ENCODE measurements at regions not wholly inside any gene's neighbourhood (a gene's known extent, or its start where the extent isn't known, plus 50 kb on each side); places are given as distances from the start of the nearest gene placed in this dataset.

DNA sequence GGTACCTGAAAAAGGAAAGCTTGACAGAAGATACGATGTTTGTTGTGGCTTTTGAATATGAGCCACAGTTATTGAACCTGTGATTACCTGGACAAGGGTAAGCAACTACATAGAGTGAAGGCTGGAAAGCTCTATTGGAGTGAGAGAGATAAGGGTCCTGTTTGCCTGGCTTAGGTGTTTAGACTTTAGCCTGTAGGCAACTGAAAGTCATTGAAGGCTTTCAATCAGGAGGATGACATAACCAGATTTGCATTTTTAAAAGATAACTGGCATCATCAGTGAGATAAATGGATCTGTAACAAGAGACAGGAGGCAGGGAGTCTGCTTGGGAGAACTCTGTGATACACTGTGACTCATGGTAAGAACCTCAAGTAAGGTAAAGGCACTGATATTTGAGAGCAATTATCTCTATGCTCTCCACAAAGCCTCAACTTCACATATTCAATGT lies 128.9 kb upstream of the SOX5 start:
- Histone ChIP-seq H3K4me2 (ENCODE audit: low read length) (no peak overlapping the region), H3K4me1 (ENCODE audit: insufficient read depth, low read length, severe bottlenecking) (no peaks in the 10 kb centered on the region), H4K20me1 (ENCODE audit: insufficient read depth, low read length) (no peaks in the 10 kb centered on the region), H3K27me3 (ENCODE audit: insufficient read depth, low read length) (no peaks in the 10 kb centered on the region), H3F3A (ENCODE audit: insufficient read depth, low read length) (no peaks in the 10 kb centered on the region), H3K36me3 (ENCODE audit: insufficient read depth, low read length) (no peaks in the 10 kb centered on the region), H3K9me2 (ENCODE audit: low read depth, low read length) (no peaks in the 10 kb centered on the region), H3K79me2 (ENCODE audit: insufficient read depth, low read length) (no peaks in the 10 kb centered on the region), H3K9ac (ENCODE audit: low read length) (no peak overlapping the region), H3K27ac (ENCODE audit: low read depth, low read length, poor library complexity, severe bottlenecking) (no peak overlapping the region), H3K4me3 (ENCODE audit: low read depth, low read length, poor library complexity, severe bottlenecking) (no peak overlapping the region), H2AFZ (ENCODE audit: low read length) (no peak overlapping the region), H3K9me3 (ENCODE audit: low read length) (no peaks in the 10 kb centered on the region)
- TF ChIP-seq EZH2 (IDR thresholded peaks at IDR 0.05; ENCODE audit: borderline replicate concordance, low read length), result no peak
- TF ChIP-seq, protein P1, sequence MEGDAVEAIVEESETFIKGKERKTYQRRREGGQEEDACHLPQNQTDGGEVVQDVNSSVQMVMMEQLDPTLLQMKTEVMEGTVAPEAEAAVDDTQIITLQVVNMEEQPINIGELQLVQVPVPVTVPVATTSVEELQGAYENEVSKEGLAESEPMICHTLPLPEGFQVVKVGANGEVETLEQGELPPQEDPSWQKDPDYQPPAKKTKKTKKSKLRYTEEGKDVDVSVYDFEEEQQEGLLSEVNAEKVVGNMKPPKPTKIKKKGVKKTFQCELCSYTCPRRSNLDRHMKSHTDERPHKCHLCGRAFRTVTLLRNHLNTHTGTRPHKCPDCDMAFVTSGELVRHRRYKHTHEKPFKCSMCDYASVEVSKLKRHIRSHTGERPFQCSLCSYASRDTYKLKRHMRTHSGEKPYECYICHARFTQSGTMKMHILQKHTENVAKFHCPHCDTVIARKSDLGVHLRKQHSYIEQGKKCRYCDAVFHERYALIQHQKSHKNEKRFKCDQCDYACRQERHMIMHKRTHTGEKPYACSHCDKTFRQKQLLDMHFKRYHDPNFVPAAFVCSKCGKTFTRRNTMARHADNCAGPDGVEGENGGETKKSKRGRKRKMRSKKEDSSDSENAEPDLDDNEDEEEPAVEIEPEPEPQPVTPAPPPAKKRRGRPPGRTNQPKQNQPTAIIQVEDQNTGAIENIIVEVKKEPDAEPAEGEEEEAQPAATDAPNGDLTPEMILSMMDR (IDR thresholded peaks at IDR 0.05; ENCODE audit: low read length), result no peak

DNA sequence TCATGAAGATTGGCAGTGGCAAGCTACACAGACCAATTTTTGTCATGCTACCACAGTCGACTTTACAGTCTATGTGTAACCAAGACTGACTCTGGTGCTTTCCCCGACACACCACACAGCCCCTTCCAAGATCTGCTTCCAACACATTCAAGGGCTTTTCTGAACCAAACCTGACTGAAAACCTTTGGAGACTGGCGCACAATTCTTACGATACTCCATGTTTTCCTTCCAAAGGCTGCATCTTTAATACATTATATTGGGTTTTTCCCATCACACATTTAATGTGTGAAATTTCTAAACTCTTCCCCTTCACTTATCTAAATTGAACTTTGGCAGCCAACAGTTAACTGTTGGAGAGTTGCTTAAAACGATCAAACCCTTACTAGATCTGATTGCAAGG lies 127.7 kb upstream of the SOX5 start:
- TF ChIP-seq EZH2 (IDR thresholded peaks at IDR 0.05; ENCODE audit: borderline replicate concordance, low read length), result no peak
- TF ChIP-seq, protein P1 (IDR thresholded peaks at IDR 0.05; ENCODE audit: low read length), result no peak
- H2AFZ ChIP-seq (ENCODE audit: low read length), result no peak overlapping the region
- H3K9ac ChIP-seq (ENCODE audit: low read length), result no peak overlapping the region
- no peaks in the 10 kb centered on the region for H3K4me1 ChIP-seq (ENCODE audit: insufficient read depth, low read length, severe bottlenecking)
- H3K4me2 ChIP-seq (ENCODE audit: low read length), result no peak overlapping the region
- no peaks in the 10 kb centered on the region for H3K27me3 ChIP-seq (ENCODE audit: insufficient read depth, low read length)
- no peaks in the 10 kb centered on the region for H3K79me2 ChIP-seq (ENCODE audit: insufficient read depth, low read length)
- H3K9me3 ChIP-seq (ENCODE audit: low read length), result no peaks in the 10 kb centered on the region
- no peaks in the 10 kb centered on the region for H3K36me3 ChIP-seq (ENCODE audit: insufficient read depth, low read length)
- H3K9me2 ChIP-seq (ENCODE audit: low read depth, low read length), result no peaks in the 10 kb centered on the region
- H3K4me3 ChIP-seq (ENCODE audit: low read depth, low read length, poor library complexity, severe bottlenecking), result no peak overlapping the region
- H4K20me1 ChIP-seq (ENCODE audit: insufficient read depth, low read length), result no peaks in the 10 kb centered on the region
- H3K27ac ChIP-seq (ENCODE audit: low read depth, low read length, poor library complexity, severe bottlenecking), result no peak overlapping the region
- no peaks in the 10 kb centered on the region for H3F3A ChIP-seq (ENCODE audit: insufficient read depth, low read length)

DNA sequence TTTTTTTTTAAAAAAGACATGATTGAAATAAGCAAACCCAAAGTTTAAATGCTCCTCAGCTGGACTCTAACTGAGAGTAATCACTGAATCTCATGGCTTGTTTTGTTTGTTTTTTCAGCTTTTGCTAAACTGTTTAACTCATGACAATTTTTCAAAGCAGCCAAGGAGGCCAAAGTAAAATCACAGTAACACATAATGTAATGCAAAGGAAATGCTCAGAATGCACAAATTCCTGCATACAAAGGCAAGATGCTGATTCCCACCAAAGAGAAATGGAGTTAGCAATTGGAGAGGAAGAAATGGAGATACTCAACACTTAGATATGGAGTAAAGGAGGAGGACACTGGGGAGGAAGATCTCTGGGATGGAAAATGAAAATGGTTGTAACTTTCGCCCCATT lies 126.2 kb upstream of the SOX5 start:
- Histone ChIP-seq H3K9ac (ENCODE audit: low read length) (no peak overlapping the region), H3K4me1 (ENCODE audit: insufficient read depth, low read length, severe bottlenecking) (no peaks in the 10 kb centered on the region), H4K20me1 (ENCODE audit: insufficient read depth, low read length) (no peaks in the 10 kb centered on the region), H3K9me2 (ENCODE audit: low read depth, low read length) (no peaks in the 10 kb centered on the region), H3K4me2 (ENCODE audit: low read length) (no peak overlapping the region), H3K79me2 (ENCODE audit: insufficient read depth, low read length) (no peaks in the 10 kb centered on the region), H3K4me3 (ENCODE audit: low read depth, low read length, poor library complexity, severe bottlenecking) (no peak overlapping the region), H3F3A (ENCODE audit: insufficient read depth, low read length) (no peaks in the 10 kb centered on the region), H3K9me3 (ENCODE audit: low read length) (no peaks in the 10 kb centered on the region), H3K27ac (ENCODE audit: low read depth, low read length, poor library complexity, severe bottlenecking) (no peak overlapping the region), H3K36me3 (ENCODE audit: insufficient read depth, low read length) (no peaks in the 10 kb centered on the region), H2AFZ (ENCODE audit: low read length) (no peak overlapping the region), H3K27me3 (ENCODE audit: insufficient read depth, low read length) (no peaks in the 10 kb centered on the region)
- TF ChIP-seq, protein P1 (IDR thresholded peaks at IDR 0.05; ENCODE audit: low read length), result no peak
- no peak for TF ChIP-seq EZH2 (IDR thresholded peaks at IDR 0.05; ENCODE audit: borderline replicate concordance, low read length)
